AG20443 (cell line): ENCODE measurements at regions not wholly inside any gene's neighbourhood (a gene's known extent, or its start where the extent isn't known, plus 50 kb on each side); places are given as distances from the start of the nearest gene placed in this dataset.

Source experiments
- DNase-seq: peaks from one replicate; pipeline ENCODE4 v3.0.0; 2012; ENCODE audit warnings: low spot score, mixed read lengths

- DNase-seq: no peak
These were observed 446.3 kb downstream of the SOX6 start for GRCh38 chr11:15909937-15910598.

DNA sequence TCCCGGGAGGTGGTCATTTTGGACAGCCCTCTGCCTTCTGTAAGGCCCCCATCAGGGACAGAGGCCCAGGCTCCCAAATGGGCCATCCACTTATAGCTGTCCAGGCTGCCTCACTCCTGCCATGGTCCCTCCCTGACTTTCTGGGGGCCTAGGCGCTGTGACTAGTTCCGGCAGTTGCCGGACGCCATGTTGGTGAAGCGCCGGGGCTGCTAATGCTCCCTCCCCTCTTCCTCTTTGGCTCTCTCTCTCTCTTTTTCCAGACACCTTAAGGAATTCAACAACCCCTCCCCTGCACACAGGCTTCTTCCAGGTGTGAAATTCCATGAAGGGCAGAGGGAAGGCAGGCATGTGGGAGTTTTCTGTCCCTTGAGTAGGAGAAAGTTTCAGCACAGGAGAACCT is 445.6 kb downstream of the SOX6 start:
- DNase-seq: no peak

DNA sequence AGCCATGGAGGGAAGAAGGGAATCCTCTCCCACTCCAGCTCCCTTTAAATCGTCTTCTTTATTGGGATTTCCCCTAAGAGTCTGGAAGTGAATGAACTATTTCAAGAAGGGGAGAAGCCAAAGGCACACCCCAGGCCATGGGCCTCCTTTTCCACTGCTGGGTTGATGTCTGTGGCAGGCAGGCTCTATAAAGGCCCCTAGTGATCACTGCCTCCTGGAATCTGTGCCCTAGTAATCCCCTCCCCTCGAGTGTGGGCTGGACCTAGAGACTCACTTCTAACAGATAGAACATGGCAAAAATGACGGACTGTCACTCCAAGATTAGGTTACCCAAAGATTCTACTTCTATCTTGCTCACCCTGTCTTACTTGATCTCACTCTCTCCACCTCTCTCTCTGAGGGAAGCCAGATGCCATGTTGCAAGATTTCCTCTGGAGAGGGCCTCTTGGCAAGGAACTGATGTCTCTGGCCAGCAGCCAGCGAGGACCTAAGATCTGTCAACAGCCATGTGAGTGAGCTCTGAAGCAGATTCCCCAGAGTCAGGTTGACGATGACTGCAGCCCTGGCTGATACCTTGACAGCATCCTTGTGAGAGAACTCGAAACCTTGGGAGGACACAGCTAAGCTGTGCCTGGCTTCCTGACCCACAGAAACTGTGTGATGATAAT is 444.8 kb downstream of the SOX6 start:
- no peak for DNase-seq

GRCh38 chr11:15912291-15912690 is 444.1 kb downstream of the SOX6 start:
- no peak for DNase-seq

- no peak for DNase-seq
These were observed 443.5 kb downstream of the SOX6 start for GRCh38 chr11:15912825-15913224.

DNA sequence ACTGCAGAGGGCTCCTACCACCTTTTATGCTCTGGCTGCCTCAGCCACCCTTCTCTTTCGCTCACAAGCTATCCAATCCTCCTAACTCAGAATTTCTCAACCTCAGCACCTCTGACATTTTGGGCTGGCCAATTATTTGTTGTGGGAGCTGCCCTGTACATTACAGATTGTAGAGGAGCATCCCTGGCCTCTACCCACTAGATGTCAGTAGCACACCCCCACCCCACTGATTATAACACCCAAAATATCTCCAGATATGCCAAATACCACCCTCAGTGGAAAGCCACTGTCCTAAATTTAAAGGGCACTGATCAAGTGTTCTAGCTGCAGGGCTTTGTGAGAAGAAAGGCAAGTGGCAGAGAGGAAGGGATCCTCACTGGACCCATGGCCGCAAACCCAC is 443.1 kb downstream of the SOX6 start:
- DNase-seq: no peak
